ENCODE measurements at regions not wholly inside any gene's neighbourhood (a gene's known extent, or its start where the extent isn't known, plus 50 kb on each side); places are given as distances from the start of the nearest gene placed in this dataset.
"Not testable (repeated sequence)": the region's sequence is repeated elsewhere in the genome, so short reads cannot be mapped to it uniquely, and the experiment has no call there.

- no peak for DNase-seq
These were observed 218.5 kb downstream of the TFCP2L1 start for GRCh38 chr2:121066526-121066925.

GRCh38 chr2:121068851-121069250, 216.2 kb downstream of the TFCP2L1 start:
- DNase-seq = no peak

- DNase-seq = no peak
These were observed 215.5 kb downstream of the TFCP2L1 start for GRCh38 chr2:121069434-121069969.

- DNase-seq = not testable (repeated sequence)
These were observed 214.9 kb downstream of the TFCP2L1 start for GRCh38 chr2:121070061-121070460.

- peak; percentile 65 for DNase-seq
These were observed 213.9 kb downstream of the TFCP2L1 start for GRCh38 chr2:121071034-121071504.

- no peak for DNase-seq
These were observed 212.2 kb downstream of the TFCP2L1 start for GRCh38 chr2:121072784-121073183.

GRCh38 chr2:121073320-121074210, 211.4 kb downstream of the TFCP2L1 start:
- no peak for DNase-seq

- DNase-seq = no peak
These were observed 210.6 kb downstream of the TFCP2L1 start for GRCh38 chr2:121074293-121074932.

GRCh38 chr2:121075006-121075551, 209.9 kb downstream of the TFCP2L1 start:
- peak; percentile 94 for DNase-seq

- peak; percentile 71 for DNase-seq
These were observed 209.1 kb downstream of the TFCP2L1 start for GRCh38 chr2:121075641-121076497.

- DNase-seq = no peak
These were observed 208.5 kb downstream of the TFCP2L1 start for GRCh38 chr2:121076498-121076820.

GRCh38 chr2:121076885-121077549, 208.0 kb downstream of the TFCP2L1 start:
- no peak for DNase-seq

- peak; percentile 48 for DNase-seq
These were observed 206.1 kb downstream of the TFCP2L1 start for GRCh38 chr2:121078899-121079298.

GRCh38 chr2:121080013-121080772, 204.8 kb downstream of the TFCP2L1 start:
- peak; percentile 58 for DNase-seq

GRCh38 chr2:121081701-121082100, 203.3 kb downstream of the TFCP2L1 start:
- DNase-seq = no peak

- DNase-seq = no peak
These were observed 202.8 kb downstream of the TFCP2L1 start for GRCh38 chr2:121082191-121082590.

- DNase-seq = no peak
These were observed 200.8 kb downstream of the TFCP2L1 start for GRCh38 chr2:121084130-121084680.

- no peak for DNase-seq
These were observed 199.2 kb downstream of the TFCP2L1 start for GRCh38 chr2:121085801-121086200.

GRCh38 chr2:121086450-121086849, 198.6 kb downstream of the TFCP2L1 start:
- DNase-seq = no peak

GRCh38 chr2:121087117-121087516, 197.9 kb downstream of the TFCP2L1 start:
- DNase-seq = no peak
